DOHH2 (cell line): ENCODE measurements at regions not wholly inside any gene's neighbourhood (a gene's known extent, or its start where the extent isn't known, plus 50 kb on each side); places are given as distances from the start of the nearest gene placed in this dataset.

Experiments used
- H3F3A ChIP-seq: fragments of 200-600 bp; sonication (generic), shearing (Covaris generic); 2 replicates; pipeline ENCODE4 v1.6.0; 2016; ENCODE audit warnings: antibody characterized with exemption, mild to moderate bottlenecking; ENCODE audit not compliant: control insufficient read depth, insufficient read depth
- H3K27ac ChIP-seq: fragments of 200-600 bp; sonication (generic); 2 replicates; pipeline ENCODE4 v1.5.1; 2014; ENCODE audit warnings: low read depth, mild to moderate bottlenecking, low read length, moderate library complexity
- H3K27me3 ChIP-seq: fragments of 200-600 bp; sonication (generic); 2 replicates; pipeline ENCODE4 v1.6.1; 2014; ENCODE audit warnings: mild to moderate bottlenecking, low read length, mixed read lengths; ENCODE audit not compliant: control insufficient read depth
- H3K36me3 ChIP-seq: fragments of 200-600 bp; sonication (generic); 2 replicates; pipeline ENCODE4 v1.6.1; 2014; ENCODE audit warnings: mild to moderate bottlenecking, low read length, moderate library complexity, mixed read lengths; ENCODE audit not compliant: control insufficient read depth
- H3K4me1 ChIP-seq: fragments of 200-600 bp; sonication (generic); 2 replicates; pipeline ENCODE4 v1.6.1; 2014; ENCODE audit warnings: mild to moderate bottlenecking, low read length, mixed read lengths; ENCODE audit not compliant: control insufficient read depth
- H3K4me2 ChIP-seq: fragments of 200-600 bp; sonication (generic); 2 replicates; pipeline ENCODE4 v1.6.0; 2014; ENCODE audit warnings: mild to moderate bottlenecking, low read length, moderate library complexity
- H3K4me3 ChIP-seq: fragments of 200-600 bp; sonication (generic); 2 replicates; pipeline ENCODE4 v1.5.1; 2014; ENCODE audit warnings: mild to moderate bottlenecking, low read length, mixed read lengths
- H3K79me2 ChIP-seq: fragments of 200-600 bp; sonication (generic); 2 replicates; pipeline ENCODE4 v1.6.1; 2014; ENCODE audit warnings: mild to moderate bottlenecking, low read length, mixed read lengths; ENCODE audit not compliant: control insufficient read depth
- H3K9me2 ChIP-seq: fragments of 200-600 bp; sonication (generic); replicated peaks from 2 replicates; pipeline ENCODE4 v1.6.1; 2014; ENCODE audit warnings: mild to moderate bottlenecking, low read length, mixed read lengths; ENCODE audit not compliant: control insufficient read depth
- H3K9me3 ChIP-seq: fragments of 200-600 bp; sonication (generic); 2 replicates; pipeline ENCODE4 v1.6.1; 2014; ENCODE audit warnings: antibody characterized with exemption, low read length, mixed read lengths; ENCODE audit not compliant: control insufficient read depth, insufficient read depth
- H4K20me1 ChIP-seq: fragments of 200-600 bp; sonication (generic); 2 replicates; pipeline ENCODE4 v1.6.0; 2014; ENCODE audit warnings: low read depth, mild to moderate bottlenecking, antibody characterized with exemption, low read length, moderate library complexity; ENCODE audit not compliant: control insufficient read depth, insufficient read depth
- CTCF ChIP-seq: fragments of 200-600 bp; sonication (generic); IDR thresholded peaks from one replicate; pipeline ENCODE4 v1.5.1; 2014; ENCODE audit warnings: antibody characterized with exemption, mild to moderate bottlenecking, low read depth, low read length; ENCODE audit not compliant: poor library complexity, severe bottlenecking
- EZH2phosphoT487 ChIP-seq: fragments of 200-600 bp; sonication (generic); IDR thresholded peaks from 2 replicates; pipeline ENCODE4 v1.6.1; 2017; ENCODE audit warnings: borderline replicate concordance, mild to moderate bottlenecking, antibody characterized with exemption, low read length, moderate library complexity, mixed read lengths

GRCh38 chr20:41830702-41831101, 212.5 kb upstream of the CHD6 start:
- Histone ChIP-seq H3K36me3 (no peaks in the 10 kb centered on the region), H3K4me1 (peaks cover 5% of the 10 kb centered on the region; the same call in 1 of the 2 replicates), H4K20me1 (no peaks in the 10 kb centered on the region), H3F3A (no peaks in the 10 kb centered on the region), H3K79me2 (no peaks in the 10 kb centered on the region), H3K9me3 (no peaks in the 10 kb centered on the region), H3K4me2 (no peak overlapping the region), H3K27ac (no peak overlapping the region), H3K27me3 (no peaks in the 10 kb centered on the region), H3K4me3 (no peak overlapping the region), H3K9me2 (no peaks in the 10 kb centered on the region)
- no peak for TF ChIP-seq CTCF
- no peak for TF ChIP-seq EZH2phosphoT487

GRCh38 chr20:41819436-41819835, 201.3 kb upstream of the CHD6 start:
- no peak for TF ChIP-seq EZH2phosphoT487
- TF ChIP-seq CTCF: no peak
- Histone ChIP-seq H3K4me1 (no peaks in the 10 kb centered on the region), H3K36me3 (no peaks in the 10 kb centered on the region), H3K4me2 (no peak overlapping the region), H3K9me2 (no peaks in the 10 kb centered on the region), H3K79me2 (no peaks in the 10 kb centered on the region), H4K20me1 (no peaks in the 10 kb centered on the region), H3K4me3 (no peak overlapping the region), H3K9me3 (no peaks in the 10 kb centered on the region), H3K27me3 (0 out of 2 replicates have a peak, but pooled peaks cover 3% of the 10 kb centered on the region), H3K27ac (no peak overlapping the region), H3F3A (no peaks in the 10 kb centered on the region)

GRCh38 chr20:41818991-41819390, 200.8 kb upstream of the CHD6 start:
- no peaks in the 10 kb centered on the region for H3K4me1 ChIP-seq
- H3K27ac ChIP-seq: no peak overlapping the region
- H4K20me1 ChIP-seq: no peaks in the 10 kb centered on the region
- TF ChIP-seq CTCF: no peak
- TF ChIP-seq EZH2phosphoT487: no peak
- H3F3A ChIP-seq: no peaks in the 10 kb centered on the region
- H3K36me3 ChIP-seq: no peaks in the 10 kb centered on the region
- no peaks in the 10 kb centered on the region for H3K9me3 ChIP-seq
- no peaks in the 10 kb centered on the region for H3K9me2 ChIP-seq
- no peak overlapping the region for H3K4me3 ChIP-seq
- H3K27me3 ChIP-seq: 0 out of 2 replicates have a peak, but pooled peaks cover 3% of the 10 kb centered on the region
- no peak overlapping the region for H3K4me2 ChIP-seq
- H3K79me2 ChIP-seq: no peaks in the 10 kb centered on the region

- 0 out of 2 replicates have a peak, but pooled peaks cover 3% of the 10 kb centered on the region for H3K27me3 ChIP-seq
- no peak overlapping the region for H3K4me3 ChIP-seq
- H3K9me3 ChIP-seq: no peaks in the 10 kb centered on the region
- H3F3A ChIP-seq: no peaks in the 10 kb centered on the region
- no peaks in the 10 kb centered on the region for H3K9me2 ChIP-seq
- no peaks in the 10 kb centered on the region for H3K4me1 ChIP-seq
- H3K4me2 ChIP-seq: no peak overlapping the region
- no peak for TF ChIP-seq CTCF
- TF ChIP-seq EZH2phosphoT487: no peak
- no peaks in the 10 kb centered on the region for H3K36me3 ChIP-seq
- H3K79me2 ChIP-seq: no peaks in the 10 kb centered on the region
- H4K20me1 ChIP-seq: no peaks in the 10 kb centered on the region
- H3K27ac ChIP-seq: no peak overlapping the region
Observed at GRCh38 chr20:41818369-41818768, 200.2 kb upstream of the CHD6 start.
